ENCODE measurements at regions not wholly inside any gene's neighbourhood (a gene's known extent, or its start where the extent isn't known, plus 50 kb on each side); places are given as distances from the start of the nearest gene placed in this dataset.

DNA sequence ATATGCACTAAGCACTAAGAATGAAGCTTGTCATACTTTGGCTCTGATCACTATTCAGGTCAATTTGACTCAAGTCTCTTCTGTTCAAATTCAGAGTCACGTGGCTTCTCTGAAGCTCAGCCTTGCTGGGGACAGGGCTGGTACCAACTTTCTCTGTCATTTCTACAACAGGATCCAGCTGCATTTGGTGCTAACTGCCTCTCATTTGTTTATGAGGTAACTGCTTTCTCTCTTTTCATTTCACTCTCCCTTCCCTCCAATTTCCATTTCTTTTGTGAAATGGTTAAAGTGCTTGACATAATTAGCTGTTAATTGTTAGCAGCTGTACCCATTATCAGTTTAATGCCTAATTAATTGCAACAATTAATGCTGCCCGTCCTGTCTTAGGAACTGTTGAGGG lies 259.7 kb upstream of the PLET1 start:
- Mint-ChIP-seq H3K4me3 (no peak overlapping the region), H3K27ac (no peak overlapping the region), H3K27me3 (ENCODE audit: low read depth, poor library complexity) (peaks cover 12% of the 10 kb centered on the region), H3K36me3 (ENCODE audit: low read depth) (no peaks in the 10 kb centered on the region), H3K4me1 (peaks cover 25% of the 10 kb centered on the region), H3K9me3 (peaks cover 9% of the 10 kb centered on the region)
- TF ChIP-seq, protein P1, sequence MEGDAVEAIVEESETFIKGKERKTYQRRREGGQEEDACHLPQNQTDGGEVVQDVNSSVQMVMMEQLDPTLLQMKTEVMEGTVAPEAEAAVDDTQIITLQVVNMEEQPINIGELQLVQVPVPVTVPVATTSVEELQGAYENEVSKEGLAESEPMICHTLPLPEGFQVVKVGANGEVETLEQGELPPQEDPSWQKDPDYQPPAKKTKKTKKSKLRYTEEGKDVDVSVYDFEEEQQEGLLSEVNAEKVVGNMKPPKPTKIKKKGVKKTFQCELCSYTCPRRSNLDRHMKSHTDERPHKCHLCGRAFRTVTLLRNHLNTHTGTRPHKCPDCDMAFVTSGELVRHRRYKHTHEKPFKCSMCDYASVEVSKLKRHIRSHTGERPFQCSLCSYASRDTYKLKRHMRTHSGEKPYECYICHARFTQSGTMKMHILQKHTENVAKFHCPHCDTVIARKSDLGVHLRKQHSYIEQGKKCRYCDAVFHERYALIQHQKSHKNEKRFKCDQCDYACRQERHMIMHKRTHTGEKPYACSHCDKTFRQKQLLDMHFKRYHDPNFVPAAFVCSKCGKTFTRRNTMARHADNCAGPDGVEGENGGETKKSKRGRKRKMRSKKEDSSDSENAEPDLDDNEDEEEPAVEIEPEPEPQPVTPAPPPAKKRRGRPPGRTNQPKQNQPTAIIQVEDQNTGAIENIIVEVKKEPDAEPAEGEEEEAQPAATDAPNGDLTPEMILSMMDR (IDR thresholded peaks at IDR 0.05) = no peak
- DNase-seq = no peak

DNA sequence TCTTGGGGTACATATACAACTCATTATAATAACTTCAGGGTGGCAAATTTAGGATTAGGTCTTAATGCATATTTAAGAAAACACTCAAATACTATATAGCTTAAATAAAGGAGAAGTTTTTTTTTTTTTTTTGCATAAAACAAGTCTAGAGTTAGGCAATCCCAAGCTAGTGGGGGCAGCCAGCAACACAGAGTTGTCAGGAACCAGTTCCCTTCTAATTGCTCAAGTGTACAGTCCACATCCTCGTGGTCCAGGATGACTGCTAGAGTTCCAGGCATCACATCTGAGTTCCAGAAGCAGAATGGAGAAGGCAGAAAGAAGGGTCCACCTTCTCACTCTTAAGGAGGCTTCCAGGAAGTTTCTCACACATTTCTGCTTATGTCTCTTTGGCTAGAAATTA lies 261.9 kb upstream of the PLET1 start:
- H3K36me3 Mint-ChIP-seq (ENCODE audit: low read depth) = no peaks in the 10 kb centered on the region
- peaks cover 17% of the 10 kb centered on the region for H3K27me3 Mint-ChIP-seq (ENCODE audit: low read depth, poor library complexity)
- DNase-seq = no peak
- no peak overlapping the region for H3K4me3 Mint-ChIP-seq
- peaks cover 47% of the 10 kb centered on the region for H3K4me1 Mint-ChIP-seq
- TF ChIP-seq, protein P1 (IDR thresholded peaks at IDR 0.05) = no peak
- no peak overlapping the region for H3K27ac Mint-ChIP-seq
- peaks cover 9% of the 10 kb centered on the region for H3K9me3 Mint-ChIP-seq

DNA sequence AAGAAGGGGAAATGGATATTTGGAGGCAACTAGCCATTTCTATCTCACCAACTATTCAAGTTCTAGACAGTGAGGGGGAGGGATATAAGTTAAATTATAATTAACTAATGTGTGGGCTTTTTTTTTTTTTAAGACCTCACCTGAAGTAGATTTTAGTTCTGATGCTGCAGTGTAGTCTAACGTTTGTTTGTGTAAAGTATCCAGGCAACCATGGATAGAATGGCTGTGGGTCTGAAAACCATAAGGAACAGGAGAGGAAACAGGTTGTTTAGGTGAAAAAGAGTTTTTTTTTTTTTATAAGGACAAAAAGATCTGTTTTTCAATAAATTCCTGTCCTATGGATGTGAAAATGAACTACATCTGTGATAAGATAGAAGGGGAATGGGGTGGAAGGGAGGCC lies 262.4 kb upstream of the PLET1 start:
- Mint-ChIP-seq H3K9me3 (peaks cover 9% of the 10 kb centered on the region), H3K4me1 (peaks cover 50% of the 10 kb centered on the region), H3K27me3 (ENCODE audit: low read depth, poor library complexity) (peaks cover 17% of the 10 kb centered on the region), H3K36me3 (ENCODE audit: low read depth) (no peaks in the 10 kb centered on the region), H3K27ac (peak overlapping the region; percentile 64), H3K4me3 (peak overlapping the region; percentile 12)
- no peak for DNase-seq
- TF ChIP-seq, protein P1 (IDR thresholded peaks at IDR 0.05) = no peak

DNA sequence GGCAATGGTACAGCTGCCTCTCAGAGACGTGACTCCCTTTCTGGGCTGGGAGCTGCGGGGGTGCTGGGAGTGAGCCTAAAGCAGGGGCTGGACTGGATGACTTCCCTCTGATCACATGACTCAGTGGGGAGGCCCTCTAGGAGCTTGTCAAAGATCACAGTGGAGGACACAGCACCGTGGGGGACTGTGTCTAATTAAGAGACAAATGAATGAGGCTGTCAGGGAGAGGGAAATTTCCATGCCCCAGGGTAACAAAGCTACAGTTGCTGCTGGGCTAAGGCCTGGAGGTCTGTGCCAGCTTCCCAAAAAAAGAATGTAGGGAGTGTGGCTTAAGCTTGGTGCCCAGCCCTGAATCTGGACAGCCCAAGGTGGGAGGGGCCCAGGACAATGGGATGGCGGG lies 262.8 kb upstream of the PLET1 start:
- DNase-seq = peak; percentile 29
- H3K4me1 Mint-ChIP-seq = peaks cover 52% of the 10 kb centered on the region
- H3K4me3 Mint-ChIP-seq = no peak overlapping the region
- H3K9me3 Mint-ChIP-seq = peaks cover 9% of the 10 kb centered on the region
- TF ChIP-seq, protein P1 (IDR thresholded peaks at IDR 0.05) = no peak
- peaks cover 20% of the 10 kb centered on the region for H3K27me3 Mint-ChIP-seq (ENCODE audit: low read depth, poor library complexity)
- no peaks in the 10 kb centered on the region for H3K36me3 Mint-ChIP-seq (ENCODE audit: low read depth)
- peak overlapping the region; percentile 64 for H3K27ac Mint-ChIP-seq

DNA sequence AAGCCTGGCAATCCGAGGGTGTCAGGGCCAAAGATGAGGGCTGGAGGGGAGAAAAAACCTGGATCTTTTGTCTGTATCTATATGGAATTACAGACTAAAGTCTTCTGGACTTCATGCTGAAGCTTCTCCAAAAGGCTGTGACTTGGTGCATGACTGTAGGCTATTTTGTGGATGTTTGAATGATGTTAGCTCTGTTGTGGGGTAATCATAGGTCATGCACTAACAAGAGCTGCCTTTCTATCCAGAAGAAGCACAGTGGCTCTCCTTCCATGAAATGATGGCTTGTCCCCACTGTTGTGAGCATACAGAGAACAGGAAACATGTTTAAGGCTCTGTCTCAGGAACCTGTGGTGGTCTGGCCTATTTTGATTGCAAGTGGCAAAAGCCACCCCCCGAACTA lies 263.3 kb upstream of the PLET1 start:
- H3K36me3 Mint-ChIP-seq (ENCODE audit: low read depth) = no peaks in the 10 kb centered on the region
- no peak overlapping the region for H3K27ac Mint-ChIP-seq
- H3K4me1 Mint-ChIP-seq = peaks cover 55% of the 10 kb centered on the region
- peaks cover 9% of the 10 kb centered on the region for H3K9me3 Mint-ChIP-seq
- H3K4me3 Mint-ChIP-seq = no peak overlapping the region
- no peak for DNase-seq
- H3K27me3 Mint-ChIP-seq (ENCODE audit: low read depth, poor library complexity) = peaks cover 20% of the 10 kb centered on the region
- TF ChIP-seq, protein P1 (IDR thresholded peaks at IDR 0.05) = no peak

DNA sequence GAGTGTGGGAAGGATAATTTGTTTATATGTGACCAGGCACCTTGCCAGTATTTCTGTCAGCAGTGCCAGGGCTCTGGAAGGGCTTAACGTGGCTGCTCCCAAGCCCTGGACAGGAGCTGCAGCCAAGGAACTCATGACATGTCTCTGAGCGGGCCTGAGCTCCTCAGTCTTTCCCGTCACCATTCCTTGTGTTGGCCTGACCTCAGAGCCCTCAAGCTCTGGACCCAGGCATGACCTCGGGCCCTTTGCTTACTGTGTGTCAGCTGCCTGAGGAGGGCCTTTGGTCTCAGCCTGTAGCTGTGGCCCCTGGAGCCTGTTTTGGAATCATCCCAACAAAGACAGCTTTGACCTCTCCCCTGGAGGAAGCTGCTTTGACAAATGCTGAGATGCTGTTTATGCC lies 264.1 kb upstream of the PLET1 start:
- Mint-ChIP-seq H3K4me3 (no peak overlapping the region), H3K27ac (no peak overlapping the region), H3K9me3 (peaks cover 13% of the 10 kb centered on the region), H3K27me3 (ENCODE audit: low read depth, poor library complexity) (peaks cover 20% of the 10 kb centered on the region), H3K4me1 (peaks cover 55% of the 10 kb centered on the region), H3K36me3 (ENCODE audit: low read depth) (no peaks in the 10 kb centered on the region)
- no peak for DNase-seq
- TF ChIP-seq, protein P1 (IDR thresholded peaks at IDR 0.05) = no peak

All from nephron progenitor cell (in vitro differentiated cells).